Neutrophil (primary cell): ENCODE measurements at regions not wholly inside any gene's neighbourhood (a gene's known extent, or its start where the extent isn't known, plus 50 kb on each side); places are given as distances from the start of the nearest gene placed in this dataset.

Experiments used
- H3K27ac ChIP-seq: fragments of 200-600 bp; sonication (generic); 2 replicates; pipeline ENCODE4 v1.5.1; 2016; ENCODE audit warnings: mild to moderate bottlenecking, moderate library complexity
- H3K27me3 ChIP-seq: fragments of 200-600 bp; sonication (generic); 2 replicates; pipeline ENCODE4 v1.6.0; 2016; ENCODE audit warnings: mild to moderate bottlenecking
- H3K36me3 ChIP-seq: fragments of 200-600 bp; sonication (generic); 2 replicates; pipeline ENCODE4 v1.5.1; 2017
- H3K4me1 ChIP-seq, 2 experiments: fragments of 200-600 bp in 1 of 2; sonication (generic) in 1 of 2; 1 replicate in 1 of 2; 2 replicates in 1 of 2; pipeline versions ENCODE4 v1.5.1 to v1.6.1; 2013 to 2016; ENCODE audit warnings: low read depth in 1 of 2, low read length in 1 of 2, mild to moderate bottlenecking in 1 of 2, moderate library complexity in 1 of 2; ENCODE audit not compliant: control insufficient read depth in 1 of 2, insufficient read depth in 1 of 2
- H3K4me3 ChIP-seq, 2 experiments: fragments of 200-600 bp in 1 of 2; sonication (generic) in 1 of 2; 1 replicate in 1 of 2; 2 replicates in 1 of 2; pipeline ENCODE4 v1.5.1; 2013 to 2016; ENCODE audit warnings: low read depth in 1 of 2, low read length in 1 of 2, mild to moderate bottlenecking in 1 of 2, moderate library complexity in 1 of 2
- H3K9me3 ChIP-seq: fragments of 200-600 bp; sonication (generic); 2 replicates; pipeline ENCODE4 v1.5.1; 2016
- CTCF ChIP-seq: fragments of 200-600 bp; sonication (generic); IDR thresholded peaks from 2 replicates; pipeline ENCODE4 v1.5.1; 2016; ENCODE audit warnings: antibody characterized with exemption

DNA sequence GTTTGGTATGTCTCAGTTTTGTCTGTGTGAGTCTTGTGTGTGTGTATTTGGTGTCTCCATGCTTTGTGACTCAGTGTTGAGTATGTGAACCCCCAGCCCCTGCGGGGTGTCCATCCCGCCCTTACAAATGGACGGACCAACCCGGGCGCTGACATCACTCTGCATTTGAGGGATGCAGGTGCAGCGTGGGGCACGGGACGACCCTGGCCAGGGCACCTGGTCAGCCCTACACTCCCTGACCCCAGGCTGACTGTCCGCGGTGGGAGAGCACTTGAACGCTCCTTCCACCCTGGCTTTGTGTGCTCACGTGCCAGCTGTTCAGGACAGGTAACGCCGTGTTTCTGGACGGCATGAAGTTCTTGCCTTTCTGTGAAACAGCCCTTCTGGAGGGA lies 369.0 kb downstream of the BRD1 start:
- Histone ChIP-seq H3K4me1 (no peaks in the 10 kb centered on the region), H3K27me3 (no peaks in the 10 kb centered on the region), H3K36me3 (no peaks in the 10 kb centered on the region), H3K4me3 (no peak overlapping the region), H3K9me3 (no peaks in the 10 kb centered on the region), H3K27ac (no peak overlapping the region)
- TF ChIP-seq CTCF, result no peak

DNA sequence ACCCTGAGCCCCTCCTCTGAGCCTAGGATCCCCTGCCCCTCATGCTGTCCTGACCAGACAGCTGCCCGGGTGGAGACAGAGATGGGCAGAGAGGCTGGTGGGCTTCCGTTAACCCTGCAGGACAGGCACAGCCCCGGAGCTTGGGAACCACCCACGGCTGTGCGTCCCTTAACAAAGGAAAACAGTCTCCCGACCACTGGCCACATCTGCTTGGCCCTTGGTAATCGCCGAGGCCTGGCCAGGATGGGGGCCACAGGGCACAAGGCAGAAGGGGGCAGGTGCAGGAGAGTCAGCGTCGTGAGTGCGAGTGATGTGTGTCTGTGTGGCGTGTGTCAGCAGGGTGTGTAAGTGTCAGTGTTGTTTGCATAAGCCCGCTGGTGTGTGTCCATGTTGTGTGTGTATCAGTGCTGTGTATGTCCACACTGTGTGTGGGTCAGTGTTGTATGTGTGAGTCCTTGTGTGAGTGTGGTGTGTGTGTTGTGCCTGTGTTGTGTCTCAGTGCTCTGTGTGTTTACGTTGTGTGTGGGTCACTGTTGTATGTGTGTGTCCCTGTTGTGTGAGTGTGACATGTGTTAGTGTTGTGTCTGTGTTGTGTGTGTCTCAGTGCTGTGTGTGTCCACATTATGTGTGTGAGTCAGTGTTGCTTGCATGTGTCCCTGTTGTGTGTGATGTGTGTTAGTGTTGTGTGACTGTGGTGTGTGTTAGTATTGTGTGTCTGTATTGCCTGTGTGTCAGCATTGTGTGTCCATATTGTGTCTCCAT lies 369.5 kb downstream of the BRD1 start:
- Histone ChIP-seq H3K4me3 (no peak overlapping the region), H3K4me1 (no peaks in the 10 kb centered on the region), H3K27ac (no peak overlapping the region), H3K36me3 (no peaks in the 10 kb centered on the region), H3K9me3 (no peaks in the 10 kb centered on the region), H3K27me3 (no peaks in the 10 kb centered on the region)
- TF ChIP-seq CTCF, result no peak

DNA sequence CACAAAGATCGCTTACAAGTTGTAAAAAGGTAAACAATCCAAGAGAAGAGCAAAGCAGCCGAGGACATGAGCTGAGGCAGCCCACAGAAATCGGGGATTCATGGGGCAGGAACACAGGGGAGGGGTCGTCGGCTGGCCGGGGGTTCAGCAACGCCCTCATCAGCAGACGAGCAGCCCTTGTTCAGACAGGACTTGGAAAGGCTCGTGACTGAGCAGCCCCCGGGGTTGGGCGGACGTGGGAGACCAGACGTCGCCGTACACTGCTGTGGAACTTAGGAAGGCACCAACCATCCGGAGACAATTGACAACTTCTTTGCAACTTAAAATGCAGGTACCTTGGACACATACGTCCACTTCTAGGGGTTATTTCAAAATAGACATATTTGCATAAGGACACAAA lies 370.5 kb downstream of the BRD1 start:
- no peaks in the 10 kb centered on the region for H3K9me3 ChIP-seq
- H3K4me3 ChIP-seq, result no peak overlapping the region
- H3K36me3 ChIP-seq, result no peaks in the 10 kb centered on the region
- no peaks in the 10 kb centered on the region for H3K4me1 ChIP-seq
- no peak for TF ChIP-seq CTCF
- H3K27ac ChIP-seq, result no peak overlapping the region
- H3K27me3 ChIP-seq, result peaks cover under 1% of the 10 kb centered on the region

GRCh38 chr22:49455595-49455994 lies 372.1 kb downstream of the BRD1 start:
- Histone ChIP-seq H3K9me3 (no peaks in the 10 kb centered on the region), H3K36me3 (no peaks in the 10 kb centered on the region), H3K27ac (no peak overlapping the region), H3K27me3 (peaks cover 16% of the 10 kb centered on the region), H3K4me1 (no peaks in the 10 kb centered on the region), H3K4me3 (no peak overlapping the region)
- TF ChIP-seq CTCF, result no peak

GRCh38 chr22:49454726-49455125 lies 372.9 kb downstream of the BRD1 start:
- H3K36me3 ChIP-seq, result no peaks in the 10 kb centered on the region
- no peak overlapping the region for H3K27ac ChIP-seq
- no peaks in the 10 kb centered on the region for H3K4me1 ChIP-seq
- H3K27me3 ChIP-seq, result peaks cover 25% of the 10 kb centered on the region
- H3K9me3 ChIP-seq, result no peaks in the 10 kb centered on the region
- no peak for TF ChIP-seq CTCF
- no peak overlapping the region for H3K4me3 ChIP-seq
